ENCODE measurements at regions not wholly inside any gene's neighbourhood (a gene's known extent, or its start where the extent isn't known, plus 50 kb on each side); places are given as distances from the start of the nearest gene placed in this dataset.

GRCh38 chr14:36001936-36002335, 174.6 kb downstream of the PTCSC3 start:
- TF ChIP-seq YY1 (IDR thresholded peaks at IDR 0.05; ENCODE audit: insufficient read depth, insufficient read length), result no peak
- TF ChIP-seq SUZ12 (IDR thresholded peaks at IDR 0.05; ENCODE audit: extremely low read depth, insufficient read depth, insufficient read length), result no peak
- no peak for TF ChIP-seq ZNF274 (IDR thresholded peaks at IDR 0.05; ENCODE audit: low read depth, low read length)
